PFSK-1 (cell line): ENCODE measurements at regions not wholly inside any gene's neighbourhood (a gene's known extent, or its start where the extent isn't known, plus 50 kb on each side); places are given as distances from the start of the nearest gene placed in this dataset.

Experiments used
- FOXP2 ChIP-seq: optimal IDR thresholded peaks from 2 replicates; pipeline ENCODE3; 2011; ENCODE audit warnings: borderline replicate concordance, control low read depth, inconsistent platforms; ENCODE audit not compliant: insufficient read depth; ENCODE audit errors: extremely low read length, extremely low read depth
- POLR2AphosphoS5 ChIP-seq: IDR thresholded peaks from 2 replicates; pipeline ENCODE4 v1.6.1; 2012; ENCODE audit warnings: low read depth, mild to moderate bottlenecking, control low read depth, low read length, moderate library complexity
- REST ChIP-seq, 2 experiments: IDR thresholded peaks; 2 replicates each; pipeline versions ENCODE4 v1.6.1 to v1.8.0; 2011 to 2012; ENCODE audit warnings: low read depth in 2 of 2, low read length in 2 of 2, control low read depth in 1 of 2, inconsistent platforms in 1 of 2, mild to moderate bottlenecking in 1 of 2, moderate library complexity in 1 of 2; ENCODE audit not compliant: insufficient read depth in 1 of 2
- SIN3A ChIP-seq: IDR thresholded peaks from 2 replicates; pipeline ENCODE4 v1.6.1; 2012; ENCODE audit warnings: mild to moderate bottlenecking, low read length, moderate library complexity, borderline replicate concordance; ENCODE audit not compliant: insufficient read depth
- TAF1 ChIP-seq: IDR thresholded peaks from 2 replicates; pipeline ENCODE4 v1.6.1; 2012; ENCODE audit warnings: low read length, control low read depth, borderline replicate concordance; ENCODE audit not compliant: insufficient read depth

- TF ChIP-seq SIN3A (no peak), REST (IDR thresholded peaks at IDR 0.05; ENCODE audit: insufficient read depth in 1 of 2, low read depth in 2 of 2, low read length in 2 of 2) (no peak), TAF1 (no peak), FOXP2 (no peak), POLR2AphosphoS5 (no peak)
Measured at GRCh38 chr11:97615546-97615945, 1225.7 kb downstream of the JRKL start.

- TF ChIP-seq REST (IDR thresholded peaks at IDR 0.05; ENCODE audit: insufficient read depth in 1 of 2, low read depth in 2 of 2, low read length in 2 of 2) (no peak), TAF1 (no peak)
Measured at GRCh38 chr11:97617031-97617430, 1227.2 kb downstream of the JRKL start.

GRCh38 chr11:97620007-97620406 lies 1230.2 kb downstream of the JRKL start:
- TF ChIP-seq REST (IDR thresholded peaks at IDR 0.05; ENCODE audit: insufficient read depth in 1 of 2, low read depth in 2 of 2, low read length in 2 of 2) (no peak), POLR2AphosphoS5 (no peak), FOXP2 (no peak), TAF1 (no peak), SIN3A (no peak)

- no peak for TF ChIP-seq FOXP2
- no peak for TF ChIP-seq REST (IDR thresholded peaks at IDR 0.05; ENCODE audit: insufficient read depth in 1 of 2, low read depth in 2 of 2, low read length in 2 of 2)
- no peak for TF ChIP-seq POLR2AphosphoS5
Measured at GRCh38 chr11:97621282-97621681, 1231.5 kb downstream of the JRKL start.

GRCh38 chr11:97622795-97623194 lies 1233.0 kb downstream of the JRKL start:
- TF ChIP-seq SIN3A (no peak), FOXP2 (no peak), POLR2AphosphoS5 (no peak), TAF1 (no peak), REST (IDR thresholded peaks at IDR 0.05; ENCODE audit: insufficient read depth in 1 of 2, low read depth in 2 of 2, low read length in 2 of 2) (no peak)
